ENCODE measurements at regions not wholly inside any gene's neighbourhood (a gene's known extent, or its start where the extent isn't known, plus 50 kb on each side); places are given as distances from the start of the nearest gene placed in this dataset.
"Not testable (repeated sequence)": the region's sequence is repeated elsewhere in the genome, so short reads cannot be mapped to it uniquely, and the experiment has no call there.

DNA sequence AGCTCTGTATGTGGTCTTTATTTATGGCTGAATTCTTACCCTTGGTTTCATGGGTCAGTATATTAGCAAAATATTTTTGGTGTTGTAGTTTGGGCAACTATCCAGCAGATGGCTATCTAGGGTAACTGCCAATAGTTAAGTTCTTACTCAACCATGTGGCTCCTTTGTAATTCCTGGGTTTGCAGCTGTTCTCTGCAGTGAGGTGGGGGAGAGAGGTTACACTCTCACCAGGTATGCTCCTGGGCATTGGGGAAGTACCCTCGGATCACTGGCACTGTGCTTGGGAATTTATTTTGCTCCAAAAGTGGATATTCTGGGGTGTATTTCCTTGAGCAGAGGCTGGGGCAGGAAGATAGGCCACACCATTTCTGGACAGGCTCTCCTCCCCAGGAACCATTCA is 436.7 kb upstream of the TMPRSS15 start:
- ATAC-seq, result no peak
- no peaks in the 10 kb centered on the region for H3K36me3 ChIP-seq
- intact Hi-C loops (cut with DNase I; ENCODE audit: low total_unique reads) (no loop called here), in situ Hi-C loops (cut with MboI; ENCODE audit: low sequenced_read_pairs in 4 of 4) (no loop called here)
- no peak overlapping the region for H3K4me3 ChIP-seq
- H3K27me3 ChIP-seq, result no peaks in the 10 kb centered on the region
- no peak overlapping the region for H3K27ac ChIP-seq
- no peaks in the 10 kb centered on the region for H3K4me1 ChIP-seq
- no peaks in the 10 kb centered on the region for H3K9me3 ChIP-seq
- no peak for TF ChIP-seq POLR2A (IDR thresholded peaks at IDR 0.05)
- TF ChIP-seq, protein P1, sequence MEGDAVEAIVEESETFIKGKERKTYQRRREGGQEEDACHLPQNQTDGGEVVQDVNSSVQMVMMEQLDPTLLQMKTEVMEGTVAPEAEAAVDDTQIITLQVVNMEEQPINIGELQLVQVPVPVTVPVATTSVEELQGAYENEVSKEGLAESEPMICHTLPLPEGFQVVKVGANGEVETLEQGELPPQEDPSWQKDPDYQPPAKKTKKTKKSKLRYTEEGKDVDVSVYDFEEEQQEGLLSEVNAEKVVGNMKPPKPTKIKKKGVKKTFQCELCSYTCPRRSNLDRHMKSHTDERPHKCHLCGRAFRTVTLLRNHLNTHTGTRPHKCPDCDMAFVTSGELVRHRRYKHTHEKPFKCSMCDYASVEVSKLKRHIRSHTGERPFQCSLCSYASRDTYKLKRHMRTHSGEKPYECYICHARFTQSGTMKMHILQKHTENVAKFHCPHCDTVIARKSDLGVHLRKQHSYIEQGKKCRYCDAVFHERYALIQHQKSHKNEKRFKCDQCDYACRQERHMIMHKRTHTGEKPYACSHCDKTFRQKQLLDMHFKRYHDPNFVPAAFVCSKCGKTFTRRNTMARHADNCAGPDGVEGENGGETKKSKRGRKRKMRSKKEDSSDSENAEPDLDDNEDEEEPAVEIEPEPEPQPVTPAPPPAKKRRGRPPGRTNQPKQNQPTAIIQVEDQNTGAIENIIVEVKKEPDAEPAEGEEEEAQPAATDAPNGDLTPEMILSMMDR (IDR thresholded peaks at IDR 0.05 in 4 of 5, conservative IDR thresholded peaks at IDR 0.05 in 1 of 5), result no peak
- DNase-seq, result no peak

DNA sequence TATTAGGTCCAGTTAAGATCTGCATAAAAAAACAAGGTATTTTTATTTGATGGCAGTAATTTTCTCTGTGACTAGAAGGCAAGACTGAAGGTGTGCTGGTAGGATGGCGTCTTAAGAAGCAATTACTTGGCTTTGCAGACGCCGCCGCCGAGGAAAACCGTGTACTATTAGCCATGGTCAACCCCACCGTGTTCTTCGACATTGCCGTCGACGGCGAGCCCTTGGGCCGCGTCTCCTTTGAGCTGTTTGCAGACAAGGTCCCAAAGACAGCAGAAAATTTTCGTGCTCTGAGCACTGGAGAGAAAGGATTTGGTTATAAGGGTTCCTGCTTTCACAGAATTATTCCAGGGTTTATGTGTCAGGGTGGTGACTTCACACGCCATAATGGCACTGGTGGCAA is 454.0 kb upstream of the TMPRSS15 start:
- H3K4me3 ChIP-seq; DNase-seq; H3K27me3 ChIP-seq; in situ Hi-C loops (cut with MboI; ENCODE audit: low sequenced_read_pairs in 4 of 4); intact Hi-C loops (cut with DNase I; ENCODE audit: low total_unique reads); H3K9me3 ChIP-seq; H3K4me1 ChIP-seq; H3K36me3 ChIP-seq; ATAC-seq; H3K27ac ChIP-seq: not testable (repeated sequence)

GRCh38 chr21:18869104-18869503 is 465.5 kb upstream of the TMPRSS15 start:
- intact Hi-C loops (cut with DNase I; ENCODE audit: low total_unique reads), result no loop called here
- DNase-seq, result no peak
- ATAC-seq, result no peak
- H3K9me3 ChIP-seq, result no peaks in the 10 kb centered on the region
- H3K36me3 ChIP-seq, result no peaks in the 10 kb centered on the region
- H3K27me3 ChIP-seq, result no peaks in the 10 kb centered on the region
- no peaks in the 10 kb centered on the region for H3K4me1 ChIP-seq
- TF ChIP-seq POLR2A (IDR thresholded peaks at IDR 0.05), result no peak
- TF ChIP-seq, protein P1 (IDR thresholded peaks at IDR 0.05 in 4 of 5, conservative IDR thresholded peaks at IDR 0.05 in 1 of 5), result no peak
- H3K27ac ChIP-seq, result no peak overlapping the region
- in situ Hi-C loops (cut with MboI; ENCODE audit: low sequenced_read_pairs in 4 of 4), result no loop called here
- H3K4me3 ChIP-seq, result no peak overlapping the region

- intact Hi-C loops (cut with DNase I; ENCODE audit: low total_unique reads), result no loop called here
- Histone ChIP-seq H3K27me3 (no peaks in the 10 kb centered on the region), H3K9me3 (no peaks in the 10 kb centered on the region), H3K27ac (no peak overlapping the region), H3K36me3 (no peaks in the 10 kb centered on the region), H3K4me3 (no peak overlapping the region), H3K4me1 (no peaks in the 10 kb centered on the region)
- in situ Hi-C loops (cut with MboI; ENCODE audit: low sequenced_read_pairs in 4 of 4), result no loop called here
- DNase-seq, result no peak
- no peak for ATAC-seq
- TF ChIP-seq, protein P1 (IDR thresholded peaks at IDR 0.05 in 4 of 5, conservative IDR thresholded peaks at IDR 0.05 in 1 of 5), result no peak
- no peak for TF ChIP-seq POLR2A (IDR thresholded peaks at IDR 0.05)
Observed at GRCh38 chr21:18877917-18878316, 474.3 kb upstream of the TMPRSS15 start.

DNA sequence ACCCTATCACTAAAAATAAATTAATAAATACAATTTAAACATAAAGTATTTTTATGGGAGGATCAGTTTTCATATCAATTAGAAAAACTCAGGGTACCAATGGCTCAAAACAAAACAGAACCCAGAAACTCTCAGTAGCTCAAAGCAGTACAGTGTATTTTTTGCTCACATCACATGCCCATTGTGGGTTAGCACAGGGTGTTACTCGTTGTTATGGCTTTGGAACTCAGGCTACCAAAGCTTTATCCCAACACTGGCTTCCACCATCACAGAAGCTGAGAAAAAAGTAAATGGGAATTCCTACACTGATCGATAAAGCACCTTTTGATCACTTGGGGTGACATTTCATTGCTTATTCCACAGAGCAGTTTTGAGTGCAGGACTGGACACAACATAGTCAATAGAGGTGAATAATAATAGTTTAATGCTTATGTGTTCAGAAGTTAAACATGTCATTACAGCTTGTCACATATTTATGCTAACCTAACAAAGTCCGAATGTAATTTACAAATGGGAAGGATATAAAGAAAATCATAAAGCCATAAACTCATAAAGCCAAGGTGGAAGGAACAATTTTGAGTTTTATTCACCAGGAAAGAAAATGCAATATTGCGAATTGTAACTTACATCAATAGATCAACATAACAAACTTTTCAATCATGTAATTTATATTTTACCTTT is 484.5 kb upstream of the TMPRSS15 start:
- Histone ChIP-seq H3K36me3 (no peaks in the 10 kb centered on the region), H3K27me3 (no peaks in the 10 kb centered on the region), H3K9me3 (no peaks in the 10 kb centered on the region), H3K27ac (no peak overlapping the region), H3K4me1 (no peaks in the 10 kb centered on the region), H3K4me3 (no peak overlapping the region)
- ATAC-seq (no peak), DNase-seq (no peak)
- intact Hi-C loops (cut with DNase I; ENCODE audit: low total_unique reads) (no loop called here), in situ Hi-C loops (cut with MboI; ENCODE audit: low sequenced_read_pairs in 4 of 4) (no loop called here)
- TF ChIP-seq POLR2A (IDR thresholded peaks at IDR 0.05), result no peak
- TF ChIP-seq, protein P1 (IDR thresholded peaks at IDR 0.05 in 4 of 5, conservative IDR thresholded peaks at IDR 0.05 in 1 of 5), result no peak

Measured in gastrocnemius medialis (tissue), 4 donors.